WTC11 (cell line): ENCODE measurements at regions not wholly inside any gene's neighbourhood (a gene's known extent, or its start where the extent isn't known, plus 50 kb on each side); places are given as distances from the start of the nearest gene placed in this dataset.

Experiments used
- ATAC-seq: fragments of 200-7000 bp; cut with Tn5 transposase; 2 replicates; pipeline ENCODE4 v1.10.0; 2021; ENCODE audit warnings: mild to moderate bottlenecking, moderate library complexity
- CTCF ChIA-PET: fragments of 300-600 bp; sonication (Branson Sonifier 250); formaldehyde crosslinking; loops from one replicate; lab custom pipeline; 2021; ENCODE audit warnings: antibody characterized with exemption; lab: Charles Lee
- POLR2A ChIA-PET: fragments of 350-600 bp; sonication (Branson Sonifier 250); formaldehyde crosslinking; loops from one replicate; lab custom pipeline; 2021; ENCODE audit warnings: antibody characterized with exemption; lab: Charles Lee
- DNase-seq: peaks from one replicate; pipeline ENCODE4 v3.0.0; 2021; ENCODE audit warnings: low spot score
- H3K27ac Mint-ChIP-seq: 2 replicates; pipeline ENCODE4 v1.8.0; 2021; ENCODE audit warnings: mixed read lengths
- H3K27me3 Mint-ChIP-seq: 2 replicates; pipeline ENCODE4 v1.8.0; 2021; ENCODE audit warnings: low read depth, mild to moderate bottlenecking, moderate library complexity, mixed read lengths
- H3K36me3 Mint-ChIP-seq: 2 replicates; pipeline ENCODE4 v1.8.0; 2021; ENCODE audit warnings: mixed read lengths
- H3K4me1 Mint-ChIP-seq: 2 replicates; pipeline ENCODE4 v1.8.0; 2022; ENCODE audit warnings: mixed read lengths
- H3K4me3 Mint-ChIP-seq: 2 replicates; pipeline ENCODE4 v1.8.0; 2021; ENCODE audit warnings: mild to moderate bottlenecking, moderate library complexity, mixed read lengths
- H3K9me3 Mint-ChIP-seq: 2 replicates; pipeline ENCODE4 v1.8.0; 2021; ENCODE audit warnings: mixed read lengths
- CREM ChIP-seq: sonication (generic); formaldehyde crosslinking; IDR thresholded peaks from 2 replicates; pipeline ENCODE4 v1.8.1; 2022; ENCODE audit warnings: mild to moderate bottlenecking, missing genetic modification reagents, moderate library complexity
- ETV6 ChIP-seq: sonication (generic); formaldehyde crosslinking; IDR thresholded peaks from 2 replicates; pipeline ENCODE4 v1.8.1; 2022; ENCODE audit warnings: mild to moderate bottlenecking, missing genetic modification reagents
- HMGA2 ChIP-seq: fragments of 250-450 bp; sonication (Bioruptor Pico); IDR thresholded peaks from 2 replicates; pipeline ENCODE4 v1.4.0; 2021; ENCODE audit warnings: mild to moderate bottlenecking, moderate library complexity
- IRF2 ChIP-seq: sonication (generic); formaldehyde crosslinking; IDR thresholded peaks from 2 replicates; pipeline ENCODE4 v1.8.0; 2022; ENCODE audit warnings: low read depth, missing genetic modification reagents, borderline replicate concordance
- NR2C2 ChIP-seq: sonication (generic); formaldehyde crosslinking; IDR thresholded peaks from 2 replicates; pipeline ENCODE4 v1.8.0; 2022; ENCODE audit warnings: mild to moderate bottlenecking, missing genetic modification reagents
- PRRX2 ChIP-seq: fragments of 250-450 bp; sonication (Bioruptor Pico); IDR thresholded peaks from 2 replicates; pipeline ENCODE4 v1.8.0; 2021; ENCODE audit warnings: mild to moderate bottlenecking
- RELA ChIP-seq: sonication (generic); formaldehyde crosslinking; IDR thresholded peaks from 2 replicates; pipeline ENCODE4 v1.8.1; 2022; ENCODE audit warnings: missing genetic modification reagents, mild to moderate bottlenecking, borderline replicate concordance
- RORB ChIP-seq: fragments of 250-450 bp; sonication (Bioruptor Pico); IDR thresholded peaks from 2 replicates; pipeline ENCODE4 v1.9.0; 2021; ENCODE audit warnings: mild to moderate bottlenecking
- SMAD3 ChIP-seq: sonication (generic); formaldehyde crosslinking; IDR thresholded peaks from 2 replicates; pipeline ENCODE4 v1.8.0; 2022; ENCODE audit warnings: missing genetic modification reagents, mild to moderate bottlenecking, borderline replicate concordance
- SOX15 ChIP-seq: fragments of 250-450 bp; sonication (Bioruptor Pico); IDR thresholded peaks from 2 replicates; pipeline ENCODE4 v1.9.0; 2021; ENCODE audit warnings: mild to moderate bottlenecking
- TEAD1 ChIP-seq: sonication (generic); formaldehyde crosslinking; IDR thresholded peaks from 2 replicates; pipeline ENCODE4 v1.8.0; 2022; ENCODE audit warnings: mild to moderate bottlenecking, missing genetic modification reagents
- TP53 ChIP-seq: sonication (generic); formaldehyde crosslinking; IDR thresholded peaks from 2 replicates; pipeline ENCODE4 v1.8.1; 2023; ENCODE audit warnings: mild to moderate bottlenecking, missing genetic modification reagents
- ZNF232 ChIP-seq: sonication (generic); formaldehyde crosslinking; IDR thresholded peaks from 2 replicates; pipeline ENCODE4 v1.8.0; 2022; ENCODE audit warnings: mild to moderate bottlenecking, missing genetic modification reagents
- ZNF416 ChIP-seq: fragments of 250-450 bp; sonication (Bioruptor Pico); IDR thresholded peaks from 2 replicates; pipeline ENCODE4 v1.9.0; 2021; ENCODE audit warnings: mild to moderate bottlenecking, inconsistent platforms
- TF ChIP-seq, protein P1 (sequence below): sonication (generic); formaldehyde crosslinking; IDR thresholded peaks from 2 replicates; pipeline ENCODE4 v1.8.0; 2022; ENCODE audit warnings: mild to moderate bottlenecking, missing genetic modification reagents
- TF ChIP-seq, protein P2 (sequence below): fragments of 250-450 bp; sonication (Bioruptor Pico); IDR thresholded peaks from 2 replicates; pipeline ENCODE4 v1.9.0; 2021; ENCODE audit warnings: mild to moderate bottlenecking
- TF ChIP-seq, protein P3 (sequence below): sonication (generic); formaldehyde crosslinking; IDR thresholded peaks from 2 replicates; pipeline ENCODE4 v1.8.1; 2023; ENCODE audit warnings: mild to moderate bottlenecking, moderate library complexity, missing genetic modification reagents
- TF ChIP-seq, protein P4 (sequence below): fragments of 200-600 bp; IDR thresholded peaks from 2 replicates; pipeline ENCODE4 v1.8.0; 2022; ENCODE audit warnings: antibody characterized with exemption
- TF ChIP-seq, protein P5 (sequence below): sonication (generic); formaldehyde crosslinking; IDR thresholded peaks from 2 replicates; pipeline ENCODE4 v1.8.0; 2022; ENCODE audit warnings: missing genetic modification reagents
- TF ChIP-seq, protein P6 (sequence below): sonication (generic); formaldehyde crosslinking; IDR thresholded peaks from 2 replicates; pipeline ENCODE4 v1.8.0; 2023; ENCODE audit warnings: missing genetic modification reagents, mild to moderate bottlenecking, borderline replicate concordance

DNA sequence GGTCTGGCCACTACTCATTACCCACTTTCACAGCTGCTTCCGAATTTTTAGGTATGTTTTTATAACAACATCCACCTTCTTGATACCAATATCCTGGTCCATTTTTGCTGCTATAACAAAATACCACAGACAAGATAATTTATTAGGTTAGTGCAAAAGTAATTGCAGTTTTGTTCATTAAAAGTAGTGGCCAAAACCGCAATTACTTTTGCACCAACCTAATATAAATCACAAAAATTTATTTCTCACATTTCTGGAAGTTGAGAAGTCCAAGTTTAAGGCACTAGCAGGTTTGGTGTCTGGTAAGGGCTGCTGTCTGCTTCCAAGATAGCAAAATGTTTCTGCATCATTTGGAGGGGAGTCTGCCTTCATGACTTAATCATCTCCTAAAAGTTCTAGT lies 624.7 kb upstream of the ALCAM start:
- ATAC-seq (no peak), DNase-seq (no peak)
- Mint-ChIP-seq H3K27me3 (no peaks in the 10 kb centered on the region), H3K4me3 (no peak overlapping the region), H3K4me1 (no peaks in the 10 kb centered on the region), H3K36me3 (no peaks in the 10 kb centered on the region), H3K27ac (no peak overlapping the region), H3K9me3 (peaks cover 8% of the 10 kb centered on the region; the same call in 1 of the 2 replicates)
- ChIA-PET CTCF (no interaction called here), POLR2A (no interaction called here)
- TF ChIP-seq ZNF416 = no peak
- TF ChIP-seq, protein P1, sequence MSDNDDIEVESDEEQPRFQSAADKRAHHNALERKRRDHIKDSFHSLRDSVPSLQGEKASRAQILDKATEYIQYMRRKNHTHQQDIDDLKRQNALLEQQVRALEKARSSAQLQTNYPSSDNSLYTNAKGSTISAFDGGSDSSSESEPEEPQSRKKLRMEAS (CRISPR knock-in tag) = no peak
- TF ChIP-seq SMAD3 (CRISPR knock-in tag) = no peak
- TF ChIP-seq TP53 (CRISPR knock-in tag) = no peak
- TF ChIP-seq ZNF232 (CRISPR knock-in tag) = no peak
- TF ChIP-seq IRF2 (CRISPR knock-in tag) = no peak
- TF ChIP-seq, protein P2, sequence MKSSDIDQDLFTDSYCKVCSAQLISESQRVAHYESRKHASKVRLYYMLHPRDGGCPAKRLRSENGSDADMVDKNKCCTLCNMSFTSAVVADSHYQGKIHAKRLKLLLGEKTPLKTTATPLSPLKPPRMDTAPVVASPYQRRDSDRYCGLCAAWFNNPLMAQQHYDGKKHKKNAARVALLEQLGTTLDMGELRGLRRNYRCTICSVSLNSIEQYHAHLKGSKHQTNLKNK (CRISPR knock-in tag) = no peak
- TF ChIP-seq CREM (CRISPR knock-in tag) = no peak
- TF ChIP-seq, protein P3, sequence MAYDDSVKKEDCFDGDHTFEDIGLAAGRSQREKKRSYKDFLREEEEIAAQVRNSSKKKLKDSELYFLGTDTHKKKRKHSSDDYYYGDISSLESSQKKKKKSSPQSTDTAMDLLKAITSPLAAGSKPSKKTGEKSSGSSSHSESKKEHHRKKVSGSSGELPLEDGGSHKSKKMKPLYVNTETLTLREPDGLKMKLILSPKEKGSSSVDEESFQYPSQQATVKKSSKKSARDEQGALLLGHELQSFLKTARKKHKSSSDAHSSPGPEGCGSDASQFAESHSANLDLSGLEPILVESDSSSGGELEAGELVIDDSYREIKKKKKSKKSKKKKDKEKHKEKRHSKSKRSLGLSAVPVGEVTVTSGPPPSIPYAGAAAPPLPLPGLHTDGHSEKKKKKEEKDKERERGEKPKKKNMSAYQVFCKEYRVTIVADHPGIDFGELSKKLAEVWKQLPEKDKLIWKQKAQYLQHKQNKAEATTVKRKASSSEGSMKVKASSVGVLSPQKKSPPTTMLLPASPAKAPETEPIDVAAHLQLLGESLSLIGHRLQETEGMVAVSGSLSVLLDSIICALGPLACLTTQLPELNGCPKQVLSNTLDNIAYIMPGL = no peak
- no peak for TF ChIP-seq NR2C2 (CRISPR knock-in tag)
- TF ChIP-seq PRRX2 (CRISPR knock-in tag) = no peak

DNA sequence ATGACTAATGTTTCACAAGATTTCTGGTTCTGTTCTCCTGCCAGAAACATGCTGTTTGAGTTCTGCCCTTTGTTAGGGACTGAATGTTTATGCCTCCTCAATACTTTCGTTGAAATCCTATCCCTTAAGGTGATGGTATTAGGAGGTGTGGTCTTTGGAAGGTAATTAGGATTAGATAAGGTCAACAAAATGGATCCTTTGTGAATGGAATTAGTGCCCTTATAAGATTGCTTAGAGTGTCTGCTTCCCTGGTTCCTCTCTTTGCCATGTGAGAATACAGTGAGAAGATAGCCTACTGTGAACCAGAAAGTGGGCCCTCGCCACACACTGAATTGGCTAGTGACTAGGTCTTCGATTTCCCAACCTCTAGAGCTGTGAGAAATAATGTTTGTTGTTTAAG lies 621.4 kb upstream of the ALCAM start:
- Mint-ChIP-seq H3K9me3 (peaks cover 15% of the 10 kb centered on the region), H3K4me3 (no peak overlapping the region), H3K36me3 (no peaks in the 10 kb centered on the region), H3K4me1 (no peaks in the 10 kb centered on the region), H3K27ac (no peak overlapping the region), H3K27me3 (no peaks in the 10 kb centered on the region)
- no peak for DNase-seq
- ATAC-seq = no peak
- CTCF ChIA-PET = no interaction called here
- POLR2A ChIA-PET = no interaction called here
- TF ChIP-seq, protein P4, sequence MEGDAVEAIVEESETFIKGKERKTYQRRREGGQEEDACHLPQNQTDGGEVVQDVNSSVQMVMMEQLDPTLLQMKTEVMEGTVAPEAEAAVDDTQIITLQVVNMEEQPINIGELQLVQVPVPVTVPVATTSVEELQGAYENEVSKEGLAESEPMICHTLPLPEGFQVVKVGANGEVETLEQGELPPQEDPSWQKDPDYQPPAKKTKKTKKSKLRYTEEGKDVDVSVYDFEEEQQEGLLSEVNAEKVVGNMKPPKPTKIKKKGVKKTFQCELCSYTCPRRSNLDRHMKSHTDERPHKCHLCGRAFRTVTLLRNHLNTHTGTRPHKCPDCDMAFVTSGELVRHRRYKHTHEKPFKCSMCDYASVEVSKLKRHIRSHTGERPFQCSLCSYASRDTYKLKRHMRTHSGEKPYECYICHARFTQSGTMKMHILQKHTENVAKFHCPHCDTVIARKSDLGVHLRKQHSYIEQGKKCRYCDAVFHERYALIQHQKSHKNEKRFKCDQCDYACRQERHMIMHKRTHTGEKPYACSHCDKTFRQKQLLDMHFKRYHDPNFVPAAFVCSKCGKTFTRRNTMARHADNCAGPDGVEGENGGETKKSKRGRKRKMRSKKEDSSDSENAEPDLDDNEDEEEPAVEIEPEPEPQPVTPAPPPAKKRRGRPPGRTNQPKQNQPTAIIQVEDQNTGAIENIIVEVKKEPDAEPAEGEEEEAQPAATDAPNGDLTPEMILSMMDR = no peak
- TF ChIP-seq SOX15 (CRISPR knock-in tag) (no peak), RELA (CRISPR knock-in tag) (no peak), HMGA2 (no peak), TEAD1 (CRISPR knock-in tag) (no peak), ETV6 (CRISPR knock-in tag) (no peak), RORB (CRISPR knock-in tag) (no peak)
- TF ChIP-seq, protein P3 = no peak
- TF ChIP-seq, protein P5, sequence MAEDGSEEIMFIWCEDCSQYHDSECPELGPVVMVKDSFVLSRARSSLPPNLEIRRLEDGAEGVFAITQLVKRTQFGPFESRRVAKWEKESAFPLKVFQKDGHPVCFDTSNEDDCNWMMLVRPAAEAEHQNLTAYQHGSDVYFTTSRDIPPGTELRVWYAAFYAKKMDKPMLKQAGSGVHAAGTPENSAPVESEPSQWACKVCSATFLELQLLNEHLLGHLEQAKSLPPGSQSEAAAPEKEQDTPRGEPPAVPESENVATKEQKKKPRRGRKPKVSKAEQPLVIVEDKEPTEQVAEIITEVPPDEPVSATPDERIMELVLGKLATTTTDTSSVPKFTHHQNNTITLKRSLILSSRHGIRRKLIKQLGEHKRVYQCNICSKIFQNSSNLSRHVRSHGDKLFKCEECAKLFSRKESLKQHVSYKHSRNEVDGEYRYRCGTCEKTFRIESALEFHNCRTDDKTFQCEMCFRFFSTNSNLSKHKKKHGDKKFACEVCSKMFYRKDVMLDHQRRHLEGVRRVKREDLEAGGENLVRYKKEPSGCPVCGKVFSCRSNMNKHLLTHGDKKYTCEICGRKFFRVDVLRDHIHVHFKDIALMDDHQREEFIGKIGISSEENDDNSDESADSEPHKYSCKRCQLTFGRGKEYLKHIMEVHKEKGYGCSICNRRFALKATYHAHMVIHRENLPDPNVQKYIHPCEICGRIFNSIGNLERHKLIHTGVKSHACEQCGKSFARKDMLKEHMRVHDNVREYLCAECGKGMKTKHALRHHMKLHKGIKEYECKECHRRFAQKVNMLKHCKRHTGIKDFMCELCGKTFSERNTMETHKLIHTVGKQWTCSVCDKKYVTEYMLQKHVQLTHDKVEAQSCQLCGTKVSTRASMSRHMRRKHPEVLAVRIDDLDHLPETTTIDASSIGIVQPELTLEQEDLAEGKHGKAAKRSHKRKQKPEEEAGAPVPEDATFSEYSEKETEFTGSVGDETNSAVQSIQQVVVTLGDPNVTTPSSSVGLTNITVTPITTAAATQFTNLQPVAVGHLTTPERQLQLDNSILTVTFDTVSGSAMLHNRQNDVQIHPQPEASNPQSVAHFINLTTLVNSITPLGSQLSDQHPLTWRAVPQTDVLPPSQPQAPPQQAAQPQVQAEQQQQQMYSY (CRISPR knock-in tag) = no peak
- TF ChIP-seq, protein P6, sequence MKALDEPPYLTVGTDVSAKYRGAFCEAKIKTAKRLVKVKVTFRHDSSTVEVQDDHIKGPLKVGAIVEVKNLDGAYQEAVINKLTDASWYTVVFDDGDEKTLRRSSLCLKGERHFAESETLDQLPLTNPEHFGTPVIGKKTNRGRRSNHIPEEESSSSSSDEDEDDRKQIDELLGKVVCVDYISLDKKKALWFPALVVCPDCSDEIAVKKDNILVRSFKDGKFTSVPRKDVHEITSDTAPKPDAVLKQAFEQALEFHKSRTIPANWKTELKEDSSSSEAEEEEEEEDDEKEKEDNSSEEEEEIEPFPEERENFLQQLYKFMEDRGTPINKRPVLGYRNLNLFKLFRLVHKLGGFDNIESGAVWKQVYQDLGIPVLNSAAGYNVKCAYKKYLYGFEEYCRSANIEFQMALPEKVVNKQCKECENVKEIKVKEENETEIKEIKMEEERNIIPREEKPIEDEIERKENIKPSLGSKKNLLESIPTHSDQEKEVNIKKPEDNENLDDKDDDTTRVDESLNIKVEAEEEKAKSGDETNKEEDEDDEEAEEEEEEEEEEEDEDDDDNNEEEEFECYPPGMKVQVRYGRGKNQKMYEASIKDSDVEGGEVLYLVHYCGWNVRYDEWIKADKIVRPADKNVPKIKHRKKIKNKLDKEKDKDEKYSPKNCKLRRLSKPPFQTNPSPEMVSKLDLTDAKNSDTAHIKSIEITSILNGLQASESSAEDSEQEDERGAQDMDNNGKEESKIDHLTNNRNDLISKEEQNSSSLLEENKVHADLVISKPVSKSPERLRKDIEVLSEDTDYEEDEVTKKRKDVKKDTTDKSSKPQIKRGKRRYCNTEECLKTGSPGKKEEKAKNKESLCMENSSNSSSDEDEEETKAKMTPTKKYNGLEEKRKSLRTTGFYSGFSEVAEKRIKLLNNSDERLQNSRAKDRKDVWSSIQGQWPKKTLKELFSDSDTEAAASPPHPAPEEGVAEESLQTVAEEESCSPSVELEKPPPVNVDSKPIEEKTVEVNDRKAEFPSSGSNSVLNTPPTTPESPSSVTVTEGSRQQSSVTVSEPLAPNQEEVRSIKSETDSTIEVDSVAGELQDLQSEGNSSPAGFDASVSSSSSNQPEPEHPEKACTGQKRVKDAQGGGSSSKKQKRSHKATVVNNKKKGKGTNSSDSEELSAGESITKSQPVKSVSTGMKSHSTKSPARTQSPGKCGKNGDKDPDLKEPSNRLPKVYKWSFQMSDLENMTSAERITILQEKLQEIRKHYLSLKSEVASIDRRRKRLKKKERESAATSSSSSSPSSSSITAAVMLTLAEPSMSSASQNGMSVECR (CRISPR knock-in tag) = no peak
